Parathyroid adenoma (tissue), 2 donors: ENCODE measurements at regions not wholly inside any gene's neighbourhood (a gene's known extent, or its start where the extent isn't known, plus 50 kb on each side); places are given as distances from the start of the nearest gene placed in this dataset.

Experiments used
- H2AFZ ChIP-seq: fragments of 300-600 bp; sonication (generic); one replicate; pipeline ENCODE4 v1.7.0; 2017; ENCODE audit warnings: antibody characterized with exemption, mild to moderate bottlenecking
- H3K27ac ChIP-seq: fragments of 300-600 bp; sonication (generic); one replicate; pipeline ENCODE4 v1.7.0; 2017
- H3K27me3 ChIP-seq: fragments of 300-600 bp; sonication (generic); one replicate; pipeline ENCODE4 v1.7.0; 2017; ENCODE audit warnings: low read length; ENCODE audit not compliant: control insufficient read depth, insufficient read depth
- H3K36me3 ChIP-seq: fragments of 300-600 bp; sonication (generic); one replicate; pipeline ENCODE4 v1.7.0; 2017; ENCODE audit warnings: low read length; ENCODE audit not compliant: control insufficient read depth, insufficient read depth
- H3K4me1 ChIP-seq: fragments of 300-600 bp; sonication (generic); one replicate; pipeline ENCODE4 v1.7.0; 2017; ENCODE audit warnings: control low read depth
- H3K4me2 ChIP-seq: fragments of 300-600 bp; sonication (generic); one replicate; pipeline ENCODE4 v1.7.0; 2017; ENCODE audit warnings: low read length
- H3K4me3 ChIP-seq: fragments of 300-600 bp; sonication (generic); one replicate; pipeline ENCODE4 v1.7.0; 2017; ENCODE audit warnings: low read depth, low read length
- H3K79me2 ChIP-seq: fragments of 300-600 bp; sonication (generic); one replicate; pipeline ENCODE4 v1.7.0; 2017; ENCODE audit warnings: control low read depth
- H3K9ac ChIP-seq: fragments of 300-600 bp; sonication (generic); one replicate; pipeline ENCODE4 v1.7.0; 2017; ENCODE audit warnings: mild to moderate bottlenecking
- H3K9me3 ChIP-seq: fragments of 300-600 bp; sonication (generic); one replicate; pipeline ENCODE4 v1.7.0; 2017; ENCODE audit warnings: low read length; ENCODE audit not compliant: control insufficient read depth
- CTCF ChIP-seq: fragments of 300-600 bp; sonication (generic); IDR thresholded peaks from one replicate; pipeline ENCODE4 v1.7.0; 2017; ENCODE audit warnings: antibody characterized with exemption, mild to moderate bottlenecking
- donor health status: primary hyperparathyroidism.

- H3K4me1 ChIP-seq: no peaks in the 10 kb centered on the region
- H3K27ac ChIP-seq: no peak overlapping the region
- no peaks in the 10 kb centered on the region for H3K36me3 ChIP-seq
- H3K4me2 ChIP-seq: no peak overlapping the region
- no peak overlapping the region for H3K9ac ChIP-seq
- no peaks in the 10 kb centered on the region for H3K79me2 ChIP-seq
- H3K4me3 ChIP-seq: no peak overlapping the region
- no peaks in the 10 kb centered on the region for H3K27me3 ChIP-seq
- no peak for TF ChIP-seq CTCF
- H3K9me3 ChIP-seq: no peaks in the 10 kb centered on the region
- no peak overlapping the region for H2AFZ ChIP-seq
These were observed 90.3 kb upstream of the C3orf80 start for GRCh38 chr3:160134964-160135363.

GRCh38 chr3:160135851-160136250, 89.4 kb upstream of the C3orf80 start:
- Histone ChIP-seq H3K79me2 (no peaks in the 10 kb centered on the region), H3K36me3 (no peaks in the 10 kb centered on the region), H3K4me2 (no peak overlapping the region), H3K27ac (no peak overlapping the region), H3K27me3 (no peaks in the 10 kb centered on the region), H3K4me1 (no peaks in the 10 kb centered on the region), H3K9ac (no peak overlapping the region), H3K4me3 (no peak overlapping the region), H2AFZ (no peak overlapping the region), H3K9me3 (no peaks in the 10 kb centered on the region)
- TF ChIP-seq CTCF: no peak

GRCh38 chr3:160136421-160136820, 88.8 kb upstream of the C3orf80 start:
- H3K9ac ChIP-seq: no peak overlapping the region
- no peaks in the 10 kb centered on the region for H3K79me2 ChIP-seq
- H3K4me2 ChIP-seq: no peak overlapping the region
- no peaks in the 10 kb centered on the region for H3K36me3 ChIP-seq
- no peaks in the 10 kb centered on the region for H3K27me3 ChIP-seq
- H3K27ac ChIP-seq: no peak overlapping the region
- no peaks in the 10 kb centered on the region for H3K4me1 ChIP-seq
- no peak for TF ChIP-seq CTCF
- no peak overlapping the region for H3K4me3 ChIP-seq
- no peak overlapping the region for H2AFZ ChIP-seq
- no peaks in the 10 kb centered on the region for H3K9me3 ChIP-seq

DNA sequence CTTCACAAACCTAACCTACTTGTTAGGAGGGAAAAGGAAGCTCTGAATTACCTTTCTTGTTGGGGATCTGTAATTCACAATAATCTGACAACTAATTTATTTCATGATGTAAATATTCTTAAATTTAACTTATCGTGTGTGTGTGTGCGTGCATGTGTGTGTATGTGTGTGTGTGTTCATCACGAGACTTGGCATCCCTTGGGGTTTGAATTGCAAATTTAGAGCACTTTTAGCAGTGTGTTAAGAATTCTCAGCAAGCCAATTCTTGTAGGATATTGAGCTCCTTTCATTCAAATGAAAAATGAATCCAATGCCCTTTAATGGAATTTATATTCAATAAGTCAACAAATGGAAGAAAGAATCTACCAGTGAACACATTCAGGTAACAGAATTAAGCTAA, 85.9 kb upstream of the C3orf80 start:
- H3K4me1 ChIP-seq: no peaks in the 10 kb centered on the region
- no peaks in the 10 kb centered on the region for H3K79me2 ChIP-seq
- no peak overlapping the region for H3K4me3 ChIP-seq
- no peak overlapping the region for H3K9ac ChIP-seq
- no peak overlapping the region for H3K27ac ChIP-seq
- no peak overlapping the region for H3K4me2 ChIP-seq
- no peaks in the 10 kb centered on the region for H3K36me3 ChIP-seq
- no peaks in the 10 kb centered on the region for H3K27me3 ChIP-seq
- no peak overlapping the region for H2AFZ ChIP-seq
- TF ChIP-seq CTCF: no peak
- H3K9me3 ChIP-seq: no peaks in the 10 kb centered on the region

DNA sequence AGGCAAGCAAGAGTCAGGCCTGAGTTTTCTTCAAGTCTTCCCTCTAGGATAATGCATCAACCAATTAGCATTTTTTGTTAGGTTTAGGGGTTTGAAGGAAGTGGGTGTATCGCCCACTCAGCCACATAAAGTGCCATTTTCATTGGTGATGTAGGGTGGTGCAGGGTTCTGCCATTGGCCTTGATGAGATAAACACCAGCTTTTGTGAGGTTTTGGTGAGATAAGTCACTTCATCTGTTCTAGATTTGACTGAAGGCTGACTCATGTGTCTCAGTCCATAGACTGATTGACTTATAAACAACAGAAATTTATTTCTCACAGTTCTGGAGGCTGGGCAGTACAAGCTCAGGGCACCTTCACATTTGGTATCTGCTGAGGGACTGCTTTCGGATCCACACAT, 84.5 kb upstream of the C3orf80 start:
- Histone ChIP-seq H3K4me3 (no peak overlapping the region), H3K36me3 (no peaks in the 10 kb centered on the region), H2AFZ (no peak overlapping the region), H3K79me2 (no peaks in the 10 kb centered on the region), H3K27me3 (no peaks in the 10 kb centered on the region), H3K4me1 (no peaks in the 10 kb centered on the region), H3K27ac (no peak overlapping the region), H3K4me2 (no peak overlapping the region), H3K9me3 (no peaks in the 10 kb centered on the region), H3K9ac (no peak overlapping the region)
- no peak for TF ChIP-seq CTCF
